ENCODE measurements at regions not wholly inside any gene's neighbourhood (a gene's known extent, or its start where the extent isn't known, plus 50 kb on each side); places are given as distances from the start of the nearest gene placed in this dataset.
A peak's percentile ranks its signal among the peaks of the same experiment; 100 is the strongest.

- no peak for TF ChIP-seq PRDM4 (tag by site-specific recombination; IDR thresholded peaks at IDR 0.05)
- no peak for TF ChIP-seq ZNF624 (tag by site-specific recombination; IDR thresholded peaks at IDR 0.05)
- TF ChIP-seq PRDM1 (tag by site-specific recombination; IDR thresholded peaks at IDR 0.05), result no peak
- no peak for TF ChIP-seq AEBP2 (tag by site-specific recombination; IDR thresholded peaks at IDR 0.05; ENCODE audit: borderline replicate concordance)
- no peak for TF ChIP-seq ZNF366 (tag by site-specific recombination; conservative IDR thresholded peaks at IDR 0.05)
- TF ChIP-seq, protein P1, sequence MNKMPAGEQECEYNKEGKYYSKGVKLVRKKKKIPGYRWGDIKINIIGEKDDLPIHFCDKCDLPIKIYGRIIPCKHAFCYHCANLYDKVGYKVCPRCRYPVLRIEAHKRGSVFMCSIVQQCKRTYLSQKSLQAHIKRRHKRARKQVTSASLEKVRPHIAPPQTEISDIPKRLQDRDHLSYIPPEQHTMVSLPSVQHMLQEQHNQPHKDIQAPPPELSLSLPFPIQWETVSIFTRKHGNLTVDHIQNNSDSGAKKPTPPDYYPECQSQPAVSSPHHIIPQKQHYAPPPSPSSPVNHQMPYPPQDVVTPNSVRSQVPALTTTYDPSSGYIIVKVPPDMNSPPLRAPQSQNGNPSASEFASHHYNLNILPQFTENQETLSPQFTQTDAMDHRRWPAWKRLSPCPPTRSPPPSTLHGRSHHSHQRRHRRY (tag by site-specific recombination; IDR thresholded peaks at IDR 0.05), result no peak
- no peak for TF ChIP-seq ZNF404 (tag by site-specific recombination; IDR thresholded peaks at IDR 0.05)
- no peak for TF ChIP-seq ZNF19 (tag by site-specific recombination; IDR thresholded peaks at IDR 0.05; ENCODE audit: low read depth)
- no peak for TF ChIP-seq MZF1 (tag by site-specific recombination; IDR thresholded peaks at IDR 0.05; ENCODE audit: borderline replicate concordance)
- TF ChIP-seq ZBTB1 (tag by site-specific recombination; IDR thresholded peaks at IDR 0.05), result no peak
- peak; percentile 51 for TF ChIP-seq GLIS2 (tag by site-specific recombination; IDR thresholded peaks at IDR 0.05)
- no peak for TF ChIP-seq KLF16 (tag by site-specific recombination; IDR thresholded peaks at IDR 0.05)
- no peak for TF ChIP-seq ZXDB (tag by site-specific recombination; IDR thresholded peaks at IDR 0.05)
- TF ChIP-seq ZNF2 (tag by site-specific recombination; IDR thresholded peaks at IDR 0.05), result 0 out of 2 replicates have a peak, but pooled peaks have one; percentile 14
- TF ChIP-seq SP3 (tag by site-specific recombination; IDR thresholded peaks at IDR 0.05), result peak; percentile 93
- no peak for TF ChIP-seq OVOL3 (tag by site-specific recombination; IDR thresholded peaks at IDR 0.05)
- TF ChIP-seq ZBTB21 (tag by site-specific recombination; IDR thresholded peaks at IDR 0.05), result no peak
- no peak for TF ChIP-seq ZNF747 (tag by site-specific recombination; IDR thresholded peaks at IDR 0.05)
- TF ChIP-seq SALL2 (tag by site-specific recombination; IDR thresholded peaks at IDR 0.05; ENCODE audit: borderline replicate concordance), result no peak
- no peak for TF ChIP-seq ZNF621 (tag by site-specific recombination; IDR thresholded peaks at IDR 0.05)
- TF ChIP-seq ZNF629 (tag by site-specific recombination; IDR thresholded peaks at IDR 0.05), result no peak
- no peak for TF ChIP-seq BCL11B (tag by site-specific recombination; IDR thresholded peaks at IDR 0.05; ENCODE audit: low read depth)
- no peak for TF ChIP-seq ZNF548 (tag by site-specific recombination; IDR thresholded peaks at IDR 0.05)
- TF ChIP-seq ZNF10 (tag by site-specific recombination; IDR thresholded peaks at IDR 0.05), result peak; percentile 87
Observed at GRCh38 chr3:194769020-194769643, 83.4 kb downstream of the FAM43A start (continued).
